DND-41 (cell line): ENCODE measurements at regions not wholly inside any gene's neighbourhood (a gene's known extent, or its start where the extent isn't known, plus 50 kb on each side); places are given as distances from the start of the nearest gene placed in this dataset.

Source experiments
- EZH2 ChIP-seq: IDR thresholded peaks from 3 replicates; pipeline ENCODE4 v1.6.1; 2012; ENCODE audit warnings: borderline replicate concordance, low read depth, mild to moderate bottlenecking, moderate library complexity, low read length, inconsistent platforms; ENCODE audit not compliant: severe bottlenecking
- TF ChIP-seq, protein P1 (sequence below): IDR thresholded peaks from 2 replicates; pipeline ENCODE4 v1.5.1; 2012; ENCODE audit warnings: borderline replicate concordance, low read length, moderate library complexity, mild to moderate bottlenecking; ENCODE audit not compliant: poor library complexity, severe bottlenecking; ENCODE audit errors: extremely low read depth

DNA sequence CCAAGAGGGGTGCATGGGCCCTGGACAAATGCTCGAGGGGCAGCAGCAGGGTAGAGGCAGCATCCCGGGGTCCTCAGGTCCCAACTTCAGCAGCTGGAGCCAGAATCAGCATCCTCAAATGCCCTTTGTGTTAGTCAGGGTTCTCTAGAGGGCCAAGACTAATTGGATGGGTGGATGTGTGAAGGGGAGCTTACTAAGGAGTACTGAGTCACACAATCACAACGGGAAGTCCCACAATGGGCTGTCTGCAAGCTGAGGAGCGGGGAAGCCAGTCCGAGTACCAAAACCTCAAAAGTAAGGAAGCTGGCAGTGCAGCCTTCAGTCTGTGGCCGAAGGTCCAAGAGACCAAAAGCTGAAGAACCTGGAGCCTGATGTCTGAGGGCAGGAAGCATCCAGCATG is 162.9 kb upstream of the TCERG1L start:
- TF ChIP-seq, protein P1, sequence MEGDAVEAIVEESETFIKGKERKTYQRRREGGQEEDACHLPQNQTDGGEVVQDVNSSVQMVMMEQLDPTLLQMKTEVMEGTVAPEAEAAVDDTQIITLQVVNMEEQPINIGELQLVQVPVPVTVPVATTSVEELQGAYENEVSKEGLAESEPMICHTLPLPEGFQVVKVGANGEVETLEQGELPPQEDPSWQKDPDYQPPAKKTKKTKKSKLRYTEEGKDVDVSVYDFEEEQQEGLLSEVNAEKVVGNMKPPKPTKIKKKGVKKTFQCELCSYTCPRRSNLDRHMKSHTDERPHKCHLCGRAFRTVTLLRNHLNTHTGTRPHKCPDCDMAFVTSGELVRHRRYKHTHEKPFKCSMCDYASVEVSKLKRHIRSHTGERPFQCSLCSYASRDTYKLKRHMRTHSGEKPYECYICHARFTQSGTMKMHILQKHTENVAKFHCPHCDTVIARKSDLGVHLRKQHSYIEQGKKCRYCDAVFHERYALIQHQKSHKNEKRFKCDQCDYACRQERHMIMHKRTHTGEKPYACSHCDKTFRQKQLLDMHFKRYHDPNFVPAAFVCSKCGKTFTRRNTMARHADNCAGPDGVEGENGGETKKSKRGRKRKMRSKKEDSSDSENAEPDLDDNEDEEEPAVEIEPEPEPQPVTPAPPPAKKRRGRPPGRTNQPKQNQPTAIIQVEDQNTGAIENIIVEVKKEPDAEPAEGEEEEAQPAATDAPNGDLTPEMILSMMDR, result no peak
- TF ChIP-seq EZH2, result no peak
